Lower lobe of right lung (tissue), 2 donors: ENCODE measurements at regions not wholly inside any gene's neighbourhood (a gene's known extent, or its start where the extent isn't known, plus 50 kb on each side); places are given as distances from the start of the nearest gene placed in this dataset.

Experiments used
- ATAC-seq, 2 donors: fragments of 200-7000 bp; cut with Tn5 transposase; one replicate each; pipeline ENCODE4 v1.9.1; 2020 to 2022; ENCODE audit warnings: mild to moderate bottlenecking in 2 of 2, moderate library complexity in 2 of 2
- DNase-seq: peaks from one replicate; pipeline ENCODE4 v3.0.0-alpha.2; 2020
- H3K27ac ChIP-seq: fragments of 200-600 bp; one replicate; pipeline ENCODE4 v1.8.0; 2022
- H3K27me3 ChIP-seq: fragments of 200-600 bp; one replicate; pipeline ENCODE4 v1.8.0; 2022; ENCODE audit warnings: low read depth
- H3K36me3 ChIP-seq: fragments of 200-600 bp; one replicate; pipeline ENCODE4 v1.8.0; 2022; ENCODE audit warnings: mild to moderate bottlenecking
- H3K4me1 ChIP-seq: fragments of 200-600 bp; one replicate; pipeline ENCODE4 v1.8.0; 2022
- H3K4me3 ChIP-seq: fragments of 200-600 bp; one replicate; pipeline ENCODE4 v1.8.0; 2022; ENCODE audit warnings: mild to moderate bottlenecking
- H3K9me3 ChIP-seq: fragments of 200-600 bp; one replicate; pipeline ENCODE4 v1.8.0; 2022
- intact Hi-C: fragments of 100-400 bp; cut with DNase I; formaldehyde crosslinking; loops from one replicate; pipeline ENCODE4 v1.11.0; 2022
- TF ChIP-seq, protein P1 (sequence below): fragments of 200-600 bp; IDR thresholded peaks from one replicate; pipeline ENCODE4 v1.8.0; 2022; ENCODE audit warnings: antibody characterized with exemption, mild to moderate bottlenecking
- donor health status: DM: no; HTN: yes; CAD: no; lungs with severe emphysema.

- no peaks in the 10 kb centered on the region for H3K36me3 ChIP-seq
- H3K4me3 ChIP-seq: no peak overlapping the region
- DNase-seq (no peak), ATAC-seq (no peak)
- H3K27me3 ChIP-seq: no peaks in the 10 kb centered on the region
- no peaks in the 10 kb centered on the region for H3K9me3 ChIP-seq
- TF ChIP-seq, protein P1, sequence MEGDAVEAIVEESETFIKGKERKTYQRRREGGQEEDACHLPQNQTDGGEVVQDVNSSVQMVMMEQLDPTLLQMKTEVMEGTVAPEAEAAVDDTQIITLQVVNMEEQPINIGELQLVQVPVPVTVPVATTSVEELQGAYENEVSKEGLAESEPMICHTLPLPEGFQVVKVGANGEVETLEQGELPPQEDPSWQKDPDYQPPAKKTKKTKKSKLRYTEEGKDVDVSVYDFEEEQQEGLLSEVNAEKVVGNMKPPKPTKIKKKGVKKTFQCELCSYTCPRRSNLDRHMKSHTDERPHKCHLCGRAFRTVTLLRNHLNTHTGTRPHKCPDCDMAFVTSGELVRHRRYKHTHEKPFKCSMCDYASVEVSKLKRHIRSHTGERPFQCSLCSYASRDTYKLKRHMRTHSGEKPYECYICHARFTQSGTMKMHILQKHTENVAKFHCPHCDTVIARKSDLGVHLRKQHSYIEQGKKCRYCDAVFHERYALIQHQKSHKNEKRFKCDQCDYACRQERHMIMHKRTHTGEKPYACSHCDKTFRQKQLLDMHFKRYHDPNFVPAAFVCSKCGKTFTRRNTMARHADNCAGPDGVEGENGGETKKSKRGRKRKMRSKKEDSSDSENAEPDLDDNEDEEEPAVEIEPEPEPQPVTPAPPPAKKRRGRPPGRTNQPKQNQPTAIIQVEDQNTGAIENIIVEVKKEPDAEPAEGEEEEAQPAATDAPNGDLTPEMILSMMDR: no peak
- intact Hi-C loops: no loop called here
- H3K4me1 ChIP-seq: no peaks in the 10 kb centered on the region
- H3K27ac ChIP-seq: no peak overlapping the region
Measured at GRCh38 chr2:6312367-6312766, 553.3 kb downstream of the CMPK2 start.

GRCh38 chr2:6314218-6314960 is 551.3 kb downstream of the CMPK2 start:
- no peak overlapping the region for H3K27ac ChIP-seq
- H3K27me3 ChIP-seq: no peaks in the 10 kb centered on the region
- H3K9me3 ChIP-seq: no peaks in the 10 kb centered on the region
- ATAC-seq: no peak
- H3K36me3 ChIP-seq: no peaks in the 10 kb centered on the region
- DNase-seq: no peak
- H3K4me1 ChIP-seq: no peaks in the 10 kb centered on the region
- intact Hi-C loops: no loop called here
- TF ChIP-seq, protein P1: no peak
- H3K4me3 ChIP-seq: no peak overlapping the region

GRCh38 chr2:6325616-6326015 is 540.1 kb downstream of the CMPK2 start:
- H3K27ac ChIP-seq: no peak overlapping the region
- intact Hi-C loops: no loop called here
- TF ChIP-seq, protein P1: no peak
- DNase-seq (no peak), ATAC-seq (no peak)
- H3K9me3 ChIP-seq: no peaks in the 10 kb centered on the region
- H3K4me1 ChIP-seq: no peaks in the 10 kb centered on the region
- no peak overlapping the region for H3K4me3 ChIP-seq
- no peaks in the 10 kb centered on the region for H3K36me3 ChIP-seq
- H3K27me3 ChIP-seq: no peaks in the 10 kb centered on the region

DNA sequence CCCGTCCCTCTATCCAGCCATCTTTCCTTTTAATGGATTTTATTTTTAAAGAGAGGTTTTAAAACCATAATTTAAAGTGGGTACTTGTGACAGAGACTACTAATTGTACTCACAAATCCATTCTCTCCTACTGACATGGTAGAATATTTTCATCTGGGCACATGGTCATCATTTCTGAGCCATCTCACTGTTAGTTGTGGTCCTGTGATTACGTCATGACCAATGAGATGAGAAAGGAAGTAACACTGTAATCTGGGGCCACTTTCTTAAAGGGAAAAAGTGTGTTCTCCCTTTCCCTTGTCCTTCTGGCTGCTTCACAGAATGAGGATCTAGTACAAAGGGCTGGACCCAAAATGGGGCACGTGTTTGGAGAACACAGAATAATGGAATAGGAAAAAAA is 538.7 kb downstream of the CMPK2 start:
- no peaks in the 10 kb centered on the region for H3K36me3 ChIP-seq
- TF ChIP-seq, protein P1: no peak
- ATAC-seq (no peak), DNase-seq (no peak)
- no peak overlapping the region for H3K4me3 ChIP-seq
- H3K9me3 ChIP-seq: no peaks in the 10 kb centered on the region
- intact Hi-C loops: no loop called here
- H3K27ac ChIP-seq: no peak overlapping the region
- no peaks in the 10 kb centered on the region for H3K27me3 ChIP-seq
- H3K4me1 ChIP-seq: no peaks in the 10 kb centered on the region

GRCh38 chr2:6336752-6337471 is 528.8 kb downstream of the CMPK2 start:
- TF ChIP-seq, protein P1: no peak
- Histone ChIP-seq H3K27me3 (no peaks in the 10 kb centered on the region), H3K4me3 (no peak overlapping the region), H3K9me3 (no peaks in the 10 kb centered on the region), H3K27ac (no peak overlapping the region), H3K36me3 (no peaks in the 10 kb centered on the region), H3K4me1 (no peaks in the 10 kb centered on the region)
- ATAC-seq (no peak), DNase-seq (no peak)
- intact Hi-C loops: no loop called here
